Stimulated activated CD8-positive, alpha-beta memory T cell treated with anti-CD3 and anti-CD28 coated beads, Interleukin-2, amount 100 ng/mL, for 48 hours (primary cell): ENCODE measurements at regions not wholly inside any gene's neighbourhood (a gene's known extent, or its start where the extent isn't known, plus 50 kb on each side); places are given as distances from the start of the nearest gene placed in this dataset.
"Not testable (repeated sequence)": the region's sequence is repeated elsewhere in the genome, so short reads cannot be mapped to it uniquely, and the experiment has no call there.

ENCODE experiments used
- DNase-seq, 2 donors: peaks; one replicate each; pipeline ENCODE4 v3.0.0-alpha.2; 2020; ENCODE audit warnings: low read depth in 2 of 2

DNA sequence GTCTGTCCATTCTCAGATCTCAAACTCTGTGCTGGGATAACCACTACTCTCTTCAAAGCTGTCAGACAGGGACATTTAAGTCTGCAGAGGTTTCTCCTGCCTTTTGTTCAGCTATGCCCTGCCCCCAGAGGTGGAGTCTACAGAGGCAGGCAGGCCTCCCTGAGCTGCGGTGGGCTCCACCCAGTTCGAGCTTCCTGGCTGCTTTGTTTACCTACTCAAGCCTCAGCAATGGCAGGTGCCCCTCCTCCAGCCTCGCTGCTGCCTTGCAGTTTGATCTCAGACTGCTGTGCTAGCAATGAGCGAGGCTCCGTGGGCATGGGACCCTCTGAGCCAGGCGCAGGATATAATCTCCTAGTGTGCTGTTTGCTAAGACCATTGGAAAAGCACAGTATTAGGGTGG lies 53.1 kb upstream of the HUNK start:
- DNase-seq = not testable (repeated sequence)

DNA sequence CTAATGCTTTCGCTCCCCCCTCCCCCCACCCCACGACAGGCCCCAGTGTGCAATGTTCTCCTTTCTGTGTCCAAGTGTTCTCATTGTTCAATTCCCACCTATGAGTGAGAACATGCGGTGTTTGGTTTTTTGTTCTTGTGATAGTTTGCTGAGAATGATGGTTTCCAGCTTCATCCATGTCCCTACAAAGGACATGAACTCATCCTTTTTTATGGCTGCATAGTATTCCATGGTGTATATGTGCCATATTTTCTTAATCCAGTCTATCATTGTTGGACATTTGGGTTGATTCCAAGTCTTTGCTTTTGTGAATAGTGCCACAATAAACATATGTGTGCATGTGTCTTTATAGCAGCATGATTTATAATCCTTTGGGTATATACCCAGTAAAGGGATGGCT lies 58.5 kb upstream of the HUNK start:
- not testable (repeated sequence) for DNase-seq

DNA sequence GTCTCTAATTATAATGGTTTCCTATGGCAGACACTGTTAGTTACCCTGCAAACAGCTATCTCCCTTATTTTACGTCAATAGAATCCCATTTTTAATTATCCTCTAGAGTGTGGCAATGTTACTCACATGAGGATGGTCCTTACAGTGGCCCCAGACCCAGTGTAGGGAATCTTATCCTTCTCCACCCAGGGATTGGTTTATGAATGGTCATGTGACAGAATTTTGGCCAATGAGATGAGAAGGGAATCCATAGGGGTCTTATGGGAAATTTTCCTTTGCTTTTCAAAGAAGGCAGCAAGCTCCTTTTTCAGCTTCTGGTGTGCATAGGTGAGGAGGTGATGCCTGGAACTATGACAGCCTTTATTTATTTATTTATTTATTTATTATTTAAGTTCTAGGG lies 59.0 kb upstream of the HUNK start:
- no peak for DNase-seq

DNA sequence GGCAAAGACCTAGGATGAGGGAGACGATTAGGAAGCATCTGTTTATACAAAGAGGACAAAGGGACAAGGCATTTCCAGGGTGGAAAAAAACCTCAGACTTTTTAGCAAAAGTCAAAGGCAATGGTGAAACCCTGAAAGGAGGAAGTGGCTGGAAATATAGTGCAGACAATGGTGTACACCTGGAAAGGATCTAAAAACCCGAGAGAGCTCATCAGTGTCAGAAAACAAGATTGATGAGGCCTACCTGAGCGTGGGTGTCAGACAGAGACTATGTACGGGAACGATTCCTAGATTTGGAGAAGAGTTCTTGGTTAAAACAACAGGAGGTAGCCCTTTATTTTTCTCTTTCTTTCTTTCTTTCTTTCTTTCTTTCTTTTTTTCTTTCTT lies 68.8 kb upstream of the HUNK start:
- no peak for DNase-seq

DNA sequence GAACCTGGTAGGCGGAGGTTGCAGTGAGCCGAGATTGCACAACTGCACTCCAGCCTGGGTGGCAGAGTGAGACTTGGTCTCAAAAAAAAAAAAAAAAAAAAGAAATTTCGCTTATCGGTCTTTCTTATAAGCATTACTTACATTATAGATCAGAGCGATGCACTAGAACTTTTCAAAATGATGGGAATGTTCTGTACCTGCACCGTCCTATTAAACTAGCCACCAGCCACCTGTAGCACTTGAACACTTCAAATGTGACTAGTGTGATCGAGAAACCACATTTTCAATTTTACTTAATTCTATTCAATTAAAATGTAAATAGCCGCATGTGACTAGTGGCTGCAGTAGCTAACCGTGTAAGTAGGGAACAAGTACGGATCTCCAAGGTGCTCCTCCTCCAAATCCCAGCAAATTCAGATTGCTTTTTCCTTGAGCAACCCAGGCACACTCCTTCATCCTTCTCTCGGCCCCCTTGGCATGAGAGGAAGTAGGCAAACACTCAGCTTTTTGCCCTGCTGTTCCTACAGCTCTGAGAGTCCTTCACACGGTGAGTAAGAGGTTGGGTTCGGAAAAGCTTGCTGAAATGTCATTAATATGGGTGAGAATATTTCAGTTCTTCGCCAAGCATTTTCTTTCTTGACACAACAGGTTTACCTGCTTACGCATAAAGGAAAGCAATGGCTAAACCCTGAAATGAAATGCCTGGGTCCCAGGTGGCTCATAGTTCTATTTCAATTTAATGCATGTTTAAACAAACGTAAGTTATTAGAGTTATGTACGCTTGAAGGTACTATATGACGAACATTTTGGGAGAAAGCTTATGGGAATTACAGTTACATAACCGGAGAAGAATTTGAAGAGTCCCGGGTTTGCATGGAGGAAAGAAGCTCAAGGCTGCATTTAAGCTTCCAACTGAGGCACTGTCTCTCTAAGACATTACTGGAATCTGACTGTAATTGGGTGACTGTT lies 69.5 kb upstream of the HUNK start:
- DNase-seq = no peak

DNA sequence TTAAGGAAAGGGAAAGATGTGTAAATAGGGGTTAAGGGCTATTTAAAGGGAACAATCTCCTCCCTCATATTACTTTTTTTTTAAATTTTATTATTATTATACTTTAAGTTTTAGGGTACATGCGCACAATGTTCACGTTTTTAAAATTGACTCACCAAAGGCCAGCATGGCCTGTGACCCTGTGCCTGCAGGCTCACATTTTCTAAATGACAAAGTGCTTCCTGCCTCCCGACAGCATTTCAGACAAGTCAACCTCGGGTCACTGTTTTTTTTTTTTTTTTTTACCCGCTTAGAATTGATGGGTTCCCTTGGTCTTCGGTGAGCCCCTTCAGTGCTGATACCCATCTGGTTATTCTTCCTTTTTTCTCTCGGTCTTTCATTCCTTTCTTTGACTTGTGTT lies 70.4 kb upstream of the SCAF4 start:
- DNase-seq = no peak

DNA sequence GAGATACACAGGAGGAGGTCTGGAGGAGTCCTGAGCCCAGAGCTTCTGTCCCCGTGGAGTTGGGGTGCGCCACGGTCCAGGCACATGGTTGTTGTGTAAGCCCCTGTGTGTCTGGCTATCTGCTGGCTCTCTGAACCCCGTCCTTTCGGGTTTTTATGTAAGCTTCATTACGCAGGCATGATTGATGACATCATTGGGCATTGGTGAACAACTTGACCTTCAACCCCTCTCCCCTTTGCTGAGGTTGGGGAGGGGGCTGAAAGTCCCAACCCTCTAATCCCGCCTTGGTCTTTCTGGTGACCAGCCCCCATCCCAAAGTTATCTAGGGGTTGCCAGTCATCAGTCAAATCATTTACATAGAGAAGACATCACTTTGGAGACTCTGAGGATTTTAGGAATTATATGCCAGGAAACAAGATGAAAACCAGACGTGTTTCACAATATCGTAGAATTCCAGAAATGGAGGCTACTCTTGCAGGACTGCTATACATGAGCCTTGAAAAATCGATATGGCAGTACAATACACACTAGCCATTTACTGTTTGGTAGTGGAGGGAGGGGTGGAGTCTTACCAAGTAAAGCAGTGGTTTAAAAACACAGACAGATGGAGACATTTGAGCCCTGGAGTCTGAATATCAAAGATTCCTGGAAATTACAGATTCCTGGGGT lies 69.8 kb upstream of the SCAF4 start:
- DNase-seq = no peak

DNA sequence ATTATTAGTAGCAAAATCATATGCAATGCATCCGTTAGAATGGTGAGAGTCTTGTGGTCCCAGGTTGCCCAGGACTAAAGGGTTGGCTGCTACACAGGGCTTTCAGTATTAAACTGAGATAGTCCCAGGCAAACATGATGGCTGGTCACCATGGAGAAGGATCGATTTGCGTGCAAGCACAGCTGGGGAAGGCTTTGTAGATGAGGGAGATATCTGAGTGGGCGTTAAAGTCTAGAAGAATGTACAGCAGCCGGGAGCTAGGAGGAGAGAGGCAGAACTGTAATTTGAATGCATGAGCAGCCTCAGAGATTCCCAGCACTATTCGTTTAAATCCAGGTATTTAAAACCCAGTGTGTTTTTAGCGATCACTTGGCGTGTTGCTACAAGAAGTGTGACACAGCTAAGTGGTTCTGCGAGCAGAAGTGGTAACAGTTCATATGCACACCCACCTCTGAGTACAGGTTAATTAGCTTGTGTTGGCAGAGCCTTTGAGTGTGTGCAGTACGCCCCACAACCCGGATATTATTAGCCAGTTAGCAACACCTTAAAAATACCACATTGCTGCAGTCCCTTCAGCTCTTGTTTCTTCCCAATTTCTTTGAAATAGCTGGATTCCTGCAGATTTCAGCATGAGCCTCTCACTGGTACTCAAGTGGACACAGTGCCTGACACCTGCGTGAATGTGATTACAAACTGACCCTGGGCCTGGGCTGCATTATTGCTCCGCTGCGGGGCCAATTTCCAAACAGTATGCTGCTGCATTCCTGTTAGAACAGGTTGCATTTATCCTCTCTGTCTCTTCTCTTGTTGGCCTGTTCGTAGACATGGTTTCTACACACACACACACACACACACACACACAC lies 67.2 kb upstream of the SCAF4 start:
- no peak for DNase-seq

DNA sequence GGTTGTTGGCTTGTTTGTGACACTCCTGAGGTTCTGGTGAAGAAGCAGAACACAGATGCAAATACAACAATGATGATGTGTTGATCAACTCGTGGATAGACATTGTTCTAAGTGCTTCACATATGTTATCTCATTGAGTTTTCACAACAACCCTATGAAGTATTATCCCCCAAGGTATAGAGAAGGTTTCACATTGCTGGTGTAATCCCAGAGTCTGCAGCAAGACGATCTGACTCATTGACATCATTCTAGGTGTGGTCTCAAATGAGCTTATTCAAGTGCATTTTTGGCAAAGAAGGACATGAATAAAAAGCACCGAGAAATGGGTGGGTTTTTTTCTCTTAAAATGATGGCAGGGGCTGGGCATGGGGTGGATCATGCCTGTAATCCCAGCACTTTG lies 64.1 kb upstream of the SCAF4 start:
- DNase-seq = no peak

DNA sequence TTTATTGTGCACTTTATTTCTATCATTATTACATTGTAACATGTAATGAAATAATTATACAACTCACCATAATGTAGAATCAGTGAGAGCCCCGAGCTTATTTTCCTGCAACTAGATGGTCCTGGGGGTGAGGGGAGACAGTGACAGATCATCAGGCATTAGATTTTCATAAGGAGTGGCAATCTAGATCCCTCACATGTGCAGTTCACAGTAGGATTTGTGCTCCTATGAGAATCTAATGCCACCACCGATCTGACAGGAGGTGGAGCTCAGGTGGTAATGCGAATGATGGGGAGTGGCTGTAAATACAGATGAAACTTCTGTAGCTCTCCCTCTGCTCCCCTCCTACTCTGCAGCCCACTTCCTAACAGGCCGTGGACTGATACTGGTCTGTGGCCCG lies 58.5 kb upstream of the SCAF4 start:
- not testable (repeated sequence) for DNase-seq

DNA sequence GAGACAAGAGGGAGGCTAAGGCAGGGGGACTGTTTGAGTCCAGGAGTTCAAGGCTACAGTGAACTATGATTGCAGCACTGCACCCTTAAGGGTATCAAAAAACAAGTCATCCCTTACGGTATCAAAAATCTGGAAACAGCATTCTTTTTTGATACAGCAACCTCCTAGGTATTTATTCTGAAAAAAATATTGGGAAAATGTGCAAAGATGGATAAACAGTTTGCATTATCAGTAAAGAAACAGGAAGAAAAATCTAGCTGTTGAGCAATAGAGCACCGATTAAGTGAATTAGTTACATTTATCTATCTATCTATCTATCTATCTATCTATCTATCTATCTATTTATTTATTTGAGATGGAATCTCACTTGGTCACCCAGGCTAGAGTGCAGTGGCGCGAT lies 56.7 kb upstream of the SCAF4 start:
- no peak for DNase-seq

DNA sequence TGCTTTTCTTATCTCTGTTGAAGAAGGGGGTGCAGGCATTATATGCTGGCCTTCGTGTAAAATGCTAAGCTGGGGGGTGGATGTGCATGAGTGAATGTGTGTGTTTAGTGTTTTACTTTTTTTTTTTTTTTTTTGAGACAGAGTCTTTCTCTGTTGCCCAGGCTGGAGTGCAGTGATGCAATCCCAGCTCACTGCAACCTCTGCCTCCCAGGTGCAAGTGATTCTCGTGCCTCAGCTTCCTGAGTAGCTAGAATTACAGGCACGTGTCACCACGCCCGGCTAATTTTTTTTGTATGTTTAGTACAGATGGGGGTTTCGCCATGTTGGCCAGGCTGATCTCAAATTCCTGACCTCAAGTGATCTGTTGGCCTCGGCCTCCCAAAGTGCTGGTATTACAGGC lies 55.8 kb upstream of the SCAF4 start:
- not testable (repeated sequence) for DNase-seq

DNA sequence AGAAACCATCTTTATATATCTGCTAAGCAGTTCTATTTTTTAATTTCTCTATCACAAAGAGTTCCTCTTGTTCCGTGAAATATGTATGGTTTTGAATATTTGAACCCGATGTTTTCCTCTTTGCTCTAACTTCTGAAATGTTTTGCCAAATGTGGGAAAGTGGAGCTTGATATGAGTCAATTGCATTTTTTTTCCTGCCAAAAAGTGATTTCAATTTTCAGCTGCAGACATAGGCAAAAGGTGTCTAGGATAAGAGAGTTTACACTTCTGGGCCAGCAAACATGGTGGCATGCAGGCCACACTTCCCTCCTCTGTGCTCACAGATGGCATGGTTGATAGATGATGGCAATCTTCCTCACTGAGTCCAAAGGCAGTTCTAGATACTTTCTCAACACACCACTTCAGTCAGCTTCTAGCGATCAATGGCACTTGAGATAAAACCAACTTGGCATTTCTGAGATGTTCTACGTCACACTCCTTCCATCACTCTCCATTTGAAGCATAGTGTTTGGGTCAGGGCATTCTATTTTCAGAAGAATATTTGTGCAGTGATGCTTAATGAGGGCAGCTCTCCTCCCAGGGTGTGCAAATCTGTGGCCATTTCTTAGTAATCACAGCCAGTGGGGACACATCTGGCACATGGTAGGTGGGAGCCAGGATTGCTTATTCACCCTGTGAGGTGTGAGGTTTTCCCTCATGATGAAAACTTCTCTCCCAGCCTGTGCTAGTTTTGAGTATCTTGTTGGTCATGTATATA lies 54.4 kb upstream of the SCAF4 start:
- no peak for DNase-seq

DNA sequence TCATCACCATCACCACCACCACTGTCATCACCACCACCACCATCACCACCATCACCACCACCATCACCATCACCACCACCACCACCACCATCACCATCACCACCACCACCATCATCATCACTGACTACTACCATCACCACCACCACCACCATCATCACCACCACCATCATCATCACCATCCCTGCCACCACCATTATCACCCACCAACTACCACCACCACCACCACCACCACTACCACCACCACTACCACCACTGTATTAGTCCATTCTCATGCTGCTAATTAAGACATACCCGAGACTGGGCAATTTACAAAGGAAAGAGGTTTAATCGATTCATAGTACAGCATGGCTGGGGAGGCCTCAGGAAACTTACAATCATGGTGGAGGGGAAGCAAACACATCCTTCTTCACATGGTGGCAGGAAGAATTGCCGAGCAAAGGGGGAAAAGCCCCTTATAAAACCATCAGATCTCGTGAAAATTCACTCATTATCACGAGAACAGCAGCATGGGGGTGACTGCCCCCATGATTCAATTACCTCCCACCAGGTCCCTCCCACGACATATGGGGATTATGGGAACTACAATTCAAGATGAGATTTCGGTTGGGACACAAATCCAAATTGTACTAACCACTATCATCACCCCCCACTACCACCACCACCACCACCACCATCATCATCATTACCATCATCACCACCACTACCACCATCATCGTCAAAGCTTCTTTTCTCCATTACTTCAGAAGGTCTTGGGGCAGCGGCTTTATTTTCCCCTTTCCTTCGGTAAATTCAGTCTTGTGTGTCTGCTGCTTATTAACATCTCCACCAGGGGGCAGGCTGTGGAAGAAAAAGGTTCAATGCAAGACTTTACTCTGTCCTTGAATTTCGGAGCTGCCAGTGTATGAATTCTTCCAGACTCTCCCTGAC lies 53.6 kb upstream of the SCAF4 start:
- DNase-seq = peak; percentile 11 to 30

DNA sequence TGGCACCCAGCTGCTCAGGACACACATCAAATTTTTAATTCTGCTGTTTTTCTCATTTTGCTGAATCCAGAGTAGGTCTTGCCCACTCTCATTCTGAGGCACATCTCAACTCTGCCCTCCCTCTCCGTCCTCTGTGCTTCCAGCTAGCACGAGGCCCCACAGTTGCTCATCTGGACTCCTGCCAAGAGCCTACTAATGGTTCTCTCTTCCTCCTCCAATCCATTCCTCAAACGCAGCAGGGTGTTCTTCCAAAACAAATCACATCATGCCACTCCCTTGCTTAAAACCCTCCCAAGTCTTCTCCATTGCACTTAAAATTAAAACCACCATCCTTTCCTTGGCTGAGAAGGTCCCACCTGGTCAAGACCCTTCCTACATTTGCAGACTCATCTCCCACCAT lies 49.8 kb upstream of the SCAF4 start:
- no peak for DNase-seq
